ENCODE measurements at regions not wholly inside any gene's neighbourhood (a gene's known extent, or its start where the extent isn't known, plus 50 kb on each side); places are given as distances from the start of the nearest gene placed in this dataset.

DNA sequence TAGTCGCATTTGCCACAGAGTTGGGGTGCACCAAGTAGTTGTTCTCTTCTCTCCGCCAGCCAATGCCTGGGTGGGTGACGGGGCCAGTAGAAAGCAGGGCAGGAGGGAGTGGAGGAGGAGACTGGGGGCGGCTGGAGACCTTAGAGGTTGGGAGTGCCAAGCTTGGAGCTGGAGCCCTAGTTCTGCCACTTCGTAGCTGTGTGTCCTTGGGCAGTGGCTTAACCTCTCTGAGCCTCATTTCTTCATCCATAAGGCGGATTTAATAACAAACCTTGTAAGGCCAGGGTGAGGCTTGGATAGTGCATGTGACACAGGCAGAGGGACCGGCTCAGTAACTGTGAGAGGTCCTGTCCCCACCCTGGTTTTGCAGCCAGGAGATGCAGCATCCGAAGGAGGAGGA, 81.1 kb upstream of the LHX5 start:
- Mint-ChIP-seq H3K4me3 (no peak overlapping the region), H3K4me1 (ENCODE audit: low read depth) (no peaks in the 10 kb centered on the region), H3K9me3 (peaks cover 15% of the 10 kb centered on the region), H3K36me3 (ENCODE audit: low read depth) (no peaks in the 10 kb centered on the region), H3K27me3 (peaks cover 46% of the 10 kb centered on the region), H3K27ac (no peak overlapping the region)
- DNase-seq = no peak
- Histone ChIP-seq H3K27ac (ENCODE audit: low read depth in 1 of 2, low read length in 2 of 2) (no peak overlapping the region), H3K4me1 (ENCODE audit: insufficient read depth, low read length) (no peaks in the 10 kb centered on the region), H3K9me3 (ENCODE audit: control insufficient read depth in 1 of 2, insufficient read depth in 1 of 2, low read length in 2 of 2) (peaks cover 4 to 10% of the 10 kb centered on the region in 2 experiments), H3K4me3 (ENCODE audit: low read length) (no peak overlapping the region), H3K36me3 (ENCODE audit: insufficient read depth, low read length) (no peaks in the 10 kb centered on the region), H3K27me3 (ENCODE audit: control insufficient read depth in 1 of 2, insufficient read depth in 2 of 2, low read length in 2 of 2) (peaks cover 0 to 14% of the 10 kb centered on the region in 2 experiments)
- ChIA-PET POLR2A (no interaction called here), CTCF (no interaction called here)
- intact Hi-C loops (cut with DNase I, micrococcal nuclease) = no loop called here
- TF ChIP-seq CTCF (IDR thresholded peaks at IDR 0.05) = no peak
- no peak for ATAC-seq (ENCODE audit: poor library complexity)

DNA sequence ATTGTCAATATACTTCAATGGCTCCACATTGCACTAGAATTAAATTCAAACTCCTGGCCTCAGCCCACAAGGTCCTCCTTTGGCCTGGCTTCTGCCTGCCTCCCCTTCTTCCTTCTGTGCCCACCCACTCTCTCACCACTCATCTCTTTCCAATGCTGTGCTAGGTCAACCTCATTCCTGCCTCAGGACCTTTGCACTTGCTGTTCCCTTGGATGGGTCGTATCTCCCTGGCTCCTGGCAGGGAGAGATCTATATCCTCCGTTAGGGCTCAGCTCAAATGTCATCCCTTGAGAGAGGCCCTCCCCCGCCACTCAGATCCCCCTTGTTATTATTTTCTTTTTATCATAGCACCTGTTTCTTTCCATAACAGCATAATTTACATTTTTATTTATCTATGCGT, 79.9 kb upstream of the LHX5 start:
- Histone ChIP-seq H3K4me3 (ENCODE audit: low read length) (no peak overlapping the region), H3K27ac (ENCODE audit: low read depth in 1 of 2, low read length in 2 of 2) (no peak overlapping the region), H3K36me3 (ENCODE audit: insufficient read depth, low read length) (no peaks in the 10 kb centered on the region), H3K9me3 (ENCODE audit: control insufficient read depth in 1 of 2, insufficient read depth in 1 of 2, low read length in 2 of 2) (peaks cover 4 to 14% of the 10 kb centered on the region in 2 experiments), H3K4me1 (ENCODE audit: insufficient read depth, low read length) (no peaks in the 10 kb centered on the region), H3K27me3 (ENCODE audit: control insufficient read depth in 1 of 2, insufficient read depth in 2 of 2, low read length in 2 of 2) (peaks cover 0 to 14% of the 10 kb centered on the region in 2 experiments)
- no peak for DNase-seq
- ChIA-PET CTCF (no interaction called here), POLR2A (no interaction called here)
- intact Hi-C loops (cut with DNase I, micrococcal nuclease) = no loop called here
- H3K4me3 Mint-ChIP-seq = no peak overlapping the region
- peaks cover 15% of the 10 kb centered on the region for H3K9me3 Mint-ChIP-seq
- TF ChIP-seq CTCF (IDR thresholded peaks at IDR 0.05) = no peak
- ATAC-seq (ENCODE audit: poor library complexity) = no peak
- no peaks in the 10 kb centered on the region for H3K4me1 Mint-ChIP-seq (ENCODE audit: low read depth)
- peaks cover 50% of the 10 kb centered on the region for H3K27me3 Mint-ChIP-seq
- no peaks in the 10 kb centered on the region for H3K36me3 Mint-ChIP-seq (ENCODE audit: low read depth)
- H3K27ac Mint-ChIP-seq = no peak overlapping the region

- no peak overlapping the region for H3K27ac ChIP-seq (ENCODE audit: low read depth in 1 of 2, low read length in 2 of 2)
- Mint-ChIP-seq H3K9me3 (peaks cover 15% of the 10 kb centered on the region), H3K36me3 (ENCODE audit: low read depth) (no peaks in the 10 kb centered on the region), H3K4me1 (ENCODE audit: low read depth) (no peaks in the 10 kb centered on the region), H3K27ac (no peak overlapping the region), H3K27me3 (peaks cover 53% of the 10 kb centered on the region), H3K4me3 (no peak overlapping the region)
- DNase-seq = no peak
- intact Hi-C loops (cut with DNase I, micrococcal nuclease) = no loop called here
- ATAC-seq (ENCODE audit: poor library complexity) = no peak
- H3K4me1 ChIP-seq (ENCODE audit: insufficient read depth, low read length) = no peaks in the 10 kb centered on the region
- no peaks in the 10 kb centered on the region for H3K36me3 ChIP-seq (ENCODE audit: insufficient read depth, low read length)
- H3K9me3 ChIP-seq (ENCODE audit: control insufficient read depth in 1 of 2, insufficient read depth in 1 of 2, low read length in 2 of 2) = peaks cover 4 to 14% of the 10 kb centered on the region in 2 experiments
- no peak overlapping the region for H3K4me3 ChIP-seq (ENCODE audit: low read length)
- POLR2A ChIA-PET = no interaction called here
- TF ChIP-seq CTCF (IDR thresholded peaks at IDR 0.05) = no peak
- CTCF ChIA-PET = no interaction called here
- peaks cover 0 to 19% of the 10 kb centered on the region in 2 experiments for H3K27me3 ChIP-seq (ENCODE audit: control insufficient read depth in 1 of 2, insufficient read depth in 2 of 2, low read length in 2 of 2)
These were observed 76.8 kb upstream of the LHX5 start for GRCh38 chr12:113548467-113548866.
